ENCODE measurements at regions not wholly inside any gene's neighbourhood (a gene's known extent, or its start where the extent isn't known, plus 50 kb on each side); places are given as distances from the start of the nearest gene placed in this dataset.

- no peak for TF ChIP-seq MYC (IDR thresholded peaks at IDR 0.05; ENCODE audit: low read depth, low read length)
- no peak for DNase-seq (ENCODE audit: low read depth)
- H3K4me3 ChIP-seq (ENCODE audit: low read depth, low read length) = no peak overlapping the region
Observed at GRCh38 chr2:75284345-75284744, 85.0 kb upstream of the TACR1 start.

- TF ChIP-seq MYC (IDR thresholded peaks at IDR 0.05; ENCODE audit: low read depth, low read length) (no peak), MAX (IDR thresholded peaks at IDR 0.05; ENCODE audit: low read depth, low read length) (no peak), POLR2A (IDR thresholded peaks at IDR 0.05; ENCODE audit: extremely low read depth, insufficient read length) (no peak), CTCF (IDR thresholded peaks at IDR 0.05; ENCODE audit: low read depth, low read length) (no peak)
- no peak overlapping the region for H3K4me3 ChIP-seq (ENCODE audit: low read depth, low read length)
- DNase-seq (ENCODE audit: low read depth) = no peak
Observed at GRCh38 chr2:75278821-75279379, 79.6 kb upstream of the TACR1 start.

- TF ChIP-seq CTCF (IDR thresholded peaks at IDR 0.05; ENCODE audit: low read depth, low read length) = no peak
- DNase-seq (ENCODE audit: low read depth) = no peak
- H3K4me3 ChIP-seq (ENCODE audit: low read depth, low read length) = no peak overlapping the region
Observed at GRCh38 chr2:75278314-75278713, 79.0 kb upstream of the TACR1 start.

- H3K4me3 ChIP-seq (ENCODE audit: low read depth, low read length) = no peak overlapping the region
- TF ChIP-seq CTCF (IDR thresholded peaks at IDR 0.05; ENCODE audit: low read depth, low read length) = no peak
- TF ChIP-seq MAX (IDR thresholded peaks at IDR 0.05; ENCODE audit: low read depth, low read length) = no peak
- TF ChIP-seq MYC (IDR thresholded peaks at IDR 0.05; ENCODE audit: low read depth, low read length) = no peak
- no peak for TF ChIP-seq POLR2A (IDR thresholded peaks at IDR 0.05; ENCODE audit: extremely low read depth, insufficient read length)
- no peak for DNase-seq (ENCODE audit: low read depth)
Observed at GRCh38 chr2:75277111-75277510, 77.8 kb upstream of the TACR1 start.

- no peak for TF ChIP-seq MAX (IDR thresholded peaks at IDR 0.05; ENCODE audit: low read depth, low read length)
- no peak for TF ChIP-seq MYC (IDR thresholded peaks at IDR 0.05; ENCODE audit: low read depth, low read length)
- no peak for TF ChIP-seq CTCF (IDR thresholded peaks at IDR 0.05; ENCODE audit: low read depth, low read length)
- TF ChIP-seq POLR2A (IDR thresholded peaks at IDR 0.05; ENCODE audit: extremely low read depth, insufficient read length) = no peak
- DNase-seq (ENCODE audit: low read depth) = no peak
- H3K4me3 ChIP-seq (ENCODE audit: low read depth, low read length) = no peak overlapping the region
Observed at GRCh38 chr2:75276093-75277029, 77.0 kb upstream of the TACR1 start.

- no peak overlapping the region for H3K4me3 ChIP-seq (ENCODE audit: low read depth, low read length)
- TF ChIP-seq CTCF (IDR thresholded peaks at IDR 0.05; ENCODE audit: low read depth, low read length) (no peak), MYC (IDR thresholded peaks at IDR 0.05; ENCODE audit: low read depth, low read length) (no peak), MAX (IDR thresholded peaks at IDR 0.05; ENCODE audit: low read depth, low read length) (no peak), POLR2A (IDR thresholded peaks at IDR 0.05; ENCODE audit: extremely low read depth, insufficient read length) (no peak)
- no peak for DNase-seq (ENCODE audit: low read depth)
Observed at GRCh38 chr2:75274936-75275335, 75.6 kb upstream of the TACR1 start.
